ENCODE measurements at regions not wholly inside any gene's neighbourhood (a gene's known extent, or its start where the extent isn't known, plus 50 kb on each side); places are given as distances from the start of the nearest gene placed in this dataset.

DNA sequence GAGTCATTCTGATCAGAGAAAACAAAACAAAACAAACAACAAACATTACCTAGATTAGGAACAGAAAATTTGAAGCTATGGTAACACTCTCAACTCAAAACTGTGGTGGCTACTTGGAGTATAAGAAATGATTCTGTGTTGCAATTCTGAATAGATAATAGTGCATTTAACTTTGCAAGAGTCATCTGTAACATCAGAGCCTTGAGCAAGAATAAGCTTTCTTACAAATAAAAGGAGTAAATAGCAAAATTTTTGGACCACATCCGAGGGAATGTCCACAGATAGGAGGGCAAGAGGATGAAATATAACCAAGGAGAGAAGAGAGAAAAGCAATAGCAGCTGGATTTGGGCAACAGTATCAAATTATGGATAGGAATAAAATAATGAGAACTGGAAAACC lies 1090.6 kb downstream of the SLC6A15 start:
- TF ChIP-seq POLR2AphosphoS5 (IDR thresholded peaks at IDR 0.05; ENCODE audit: borderline replicate concordance, low read depth, low read length) = no peak
- no peak for TF ChIP-seq EZH2 (IDR thresholded peaks at IDR 0.05)
